ENCODE measurements at regions not wholly inside any gene's neighbourhood (a gene's known extent, or its start where the extent isn't known, plus 50 kb on each side); places are given as distances from the start of the nearest gene placed in this dataset.

GRCh38 chr10:128506423-128506822 lies 380.2 kb upstream of the MKI67 start:
- ChIA-PET POLR2A (no interaction called here), CTCF (no interaction called here)

GRCh38 chr10:128507066-128507465 lies 380.8 kb upstream of the MKI67 start:
- ChIA-PET CTCF (no interaction called here), POLR2A (no interaction called here)

GRCh38 chr10:128511284-128511683 lies 385.1 kb upstream of the MKI67 start:
- CTCF ChIA-PET = no interaction called here

GRCh38 chr10:128512767-128513166 lies 386.5 kb upstream of the MKI67 start:
- ChIA-PET POLR2A (no interaction called here), CTCF (no interaction called here)

More at GRCh38 chr10:128511284-128511683, 385.1 kb upstream of the MKI67 start:
- POLR2A ChIA-PET = no interaction called here

GRCh38 chr10:128514536-128514935 lies 388.3 kb upstream of the MKI67 start:
- ChIA-PET CTCF (no interaction called here), POLR2A (no interaction called here)

- ChIA-PET CTCF (no interaction called here), POLR2A (no interaction called here)
Measured at GRCh38 chr10:128516180-128516579, 390.0 kb upstream of the MKI67 start.

GRCh38 chr10:128517167-128517566 lies 390.9 kb upstream of the MKI67 start:
- ChIA-PET POLR2A (no interaction called here), CTCF (no interaction called here)

GRCh38 chr10:128518000-128518399 lies 391.8 kb upstream of the MKI67 start:
- ChIA-PET CTCF (no interaction called here), POLR2A (no interaction called here)

- CTCF ChIA-PET = no interaction called here
- POLR2A ChIA-PET = no interaction called here
Measured at GRCh38 chr10:128519581-128519980, 393.4 kb upstream of the MKI67 start.

- CTCF ChIA-PET = no interaction called here
- POLR2A ChIA-PET = no interaction called here
Measured at GRCh38 chr10:128520211-128520815, 394.1 kb upstream of the MKI67 start.

- ChIA-PET CTCF (no interaction called here), POLR2A (no interaction called here)
Measured at GRCh38 chr10:128522551-128523308, 396.5 kb upstream of the MKI67 start.

- POLR2A ChIA-PET = no interaction called here
Measured at GRCh38 chr10:128525444-128525843, 399.2 kb upstream of the MKI67 start.

GRCh38 chr10:128525936-128526335 lies 399.7 kb upstream of the MKI67 start:
- CTCF ChIA-PET = no interaction called here
- POLR2A ChIA-PET = no interaction called here

More at GRCh38 chr10:128525444-128525843, 399.2 kb upstream of the MKI67 start:
- CTCF ChIA-PET = no interaction called here

GRCh38 chr10:128526791-128527375 lies 400.7 kb upstream of the MKI67 start:
- CTCF ChIA-PET = no interaction called here
- POLR2A ChIA-PET = no interaction called here

- ChIA-PET CTCF (no interaction called here), POLR2A (no interaction called here)
Measured at GRCh38 chr10:128527711-128528110, 401.5 kb upstream of the MKI67 start.

GRCh38 chr10:128528167-128528566 lies 401.9 kb upstream of the MKI67 start:
- CTCF ChIA-PET = no interaction called here
- POLR2A ChIA-PET = no interaction called here

- ChIA-PET POLR2A (no interaction called here), CTCF (no interaction called here)
Measured at GRCh38 chr10:128528781-128529180, 402.6 kb upstream of the MKI67 start.

- ChIA-PET POLR2A (no interaction called here), CTCF (no interaction called here)
Measured at GRCh38 chr10:128529225-128529624, 403.0 kb upstream of the MKI67 start.

- ChIA-PET CTCF (no interaction called here), POLR2A (no interaction called here)
Measured at GRCh38 chr10:128530301-128530700, 404.1 kb upstream of the MKI67 start.

GRCh38 chr10:128530946-128531345 lies 404.7 kb upstream of the MKI67 start:
- CTCF ChIA-PET = no interaction called here
- POLR2A ChIA-PET = no interaction called here

- CTCF ChIA-PET = no interaction called here
- POLR2A ChIA-PET = no interaction called here
Measured at GRCh38 chr10:128534686-128535085, 408.5 kb upstream of the MKI67 start.

- POLR2A ChIA-PET = no interaction called here
- CTCF ChIA-PET = no interaction called here
Measured at GRCh38 chr10:128536259-128536658, 410.0 kb upstream of the MKI67 start.

Data from activated CD8-positive, alpha-beta memory T cell treated with anti-CD3 and anti-CD28 coated beads for 36 hours (primary cell).